NCI-H2227 treated with DMSO at 0.1 percent for 48 hours (cell line): ENCODE measurements at regions not wholly inside any gene's neighbourhood (a gene's known extent, or its start where the extent isn't known, plus 50 kb on each side); places are given as distances from the start of the nearest gene placed in this dataset.

Experiments used
- DNase-seq: peaks from one replicate; lab custom pipeline; 2025; lab: John Stamatoyannopoulos, UW

DNA sequence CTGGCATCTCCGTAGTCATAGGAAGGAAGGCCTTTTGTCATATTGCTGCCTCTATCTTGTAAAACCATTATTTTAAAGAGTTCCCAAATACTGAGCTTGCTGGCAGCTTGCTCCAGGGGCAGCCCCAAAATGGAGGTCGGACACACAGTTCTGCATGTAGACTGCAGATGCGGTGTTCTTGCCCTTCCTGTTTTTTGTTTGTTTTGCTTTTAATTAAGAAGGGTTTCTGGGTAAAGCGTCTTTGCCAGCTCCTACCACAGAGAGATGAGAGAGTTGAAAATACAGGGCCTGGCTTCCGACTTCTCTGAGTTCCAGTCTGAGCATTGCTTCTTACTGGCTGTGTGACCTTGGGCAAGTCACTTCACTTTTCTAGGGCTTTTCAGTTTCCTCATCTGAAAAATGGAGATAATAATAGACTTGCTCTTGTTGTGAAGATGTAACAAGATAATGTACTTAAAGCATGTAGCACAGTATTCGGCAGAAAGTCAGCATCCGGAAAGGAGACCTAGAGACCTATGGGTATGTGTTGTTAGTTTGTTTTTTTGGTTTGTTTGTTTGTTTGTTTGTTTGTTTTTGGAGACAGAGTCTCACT, 67.8 kb upstream of the GSE1 start:
- no peak for DNase-seq

DNA sequence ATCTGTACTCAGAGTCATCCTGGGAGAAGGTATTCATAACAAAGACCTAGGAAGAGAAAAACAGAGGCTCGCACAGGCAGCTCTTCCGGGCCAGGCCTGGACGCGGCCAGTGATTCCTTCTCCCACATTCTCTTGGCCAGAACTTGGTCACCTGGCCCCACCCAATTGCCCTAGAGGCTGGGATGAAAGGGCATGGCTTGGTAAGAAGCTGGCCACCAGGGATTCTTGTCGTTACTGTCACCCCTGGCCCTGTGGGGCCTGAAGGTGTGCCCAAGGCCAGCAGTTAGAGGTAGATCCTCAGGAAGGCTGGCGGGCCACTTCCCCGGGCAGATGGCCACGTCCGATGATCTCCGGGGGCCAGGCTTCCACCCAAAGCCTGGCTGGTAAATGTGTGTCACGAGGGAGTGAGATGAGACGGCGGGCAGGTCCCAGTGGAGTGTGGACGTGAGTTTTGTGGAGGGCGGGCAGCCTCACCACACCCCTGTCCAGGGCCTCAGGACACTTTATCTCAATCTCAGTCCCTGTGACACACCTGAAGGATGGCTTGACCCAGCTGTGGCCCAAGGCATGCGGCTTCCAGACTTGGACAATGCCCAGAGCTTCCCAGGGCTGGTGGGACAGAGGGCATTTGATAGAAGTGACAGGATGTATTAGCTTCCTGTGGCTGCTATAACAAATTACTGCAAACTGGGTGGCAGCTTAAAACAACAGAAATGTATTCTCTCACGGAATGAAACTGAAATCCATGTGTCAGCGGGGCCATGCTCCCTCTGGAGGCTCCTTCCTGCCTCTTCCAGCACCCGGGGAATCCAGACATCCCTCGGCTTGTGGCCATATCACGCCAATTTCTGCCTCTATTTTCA, 66.3 kb upstream of the GSE1 start:
- DNase-seq: no peak

DNA sequence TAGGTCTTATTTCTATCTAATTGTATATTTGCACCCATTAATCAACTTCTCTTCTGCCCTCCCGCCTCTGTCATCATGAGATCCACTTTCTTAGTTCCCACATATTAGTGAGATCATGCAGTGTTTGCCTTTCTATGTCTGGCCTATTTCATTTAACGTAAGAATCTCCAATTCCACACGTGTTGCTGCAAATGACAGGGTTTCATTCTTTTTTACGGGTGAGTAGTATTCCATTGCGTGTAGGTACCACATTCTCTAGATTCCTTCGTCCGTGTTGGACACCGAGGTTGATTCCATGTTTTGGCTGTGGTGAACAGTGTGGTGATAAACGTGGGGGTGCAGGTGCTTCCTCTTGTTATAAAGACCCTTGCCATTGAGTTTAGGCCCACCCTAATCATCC, 64.7 kb upstream of the GSE1 start:
- DNase-seq: no peak

DNA sequence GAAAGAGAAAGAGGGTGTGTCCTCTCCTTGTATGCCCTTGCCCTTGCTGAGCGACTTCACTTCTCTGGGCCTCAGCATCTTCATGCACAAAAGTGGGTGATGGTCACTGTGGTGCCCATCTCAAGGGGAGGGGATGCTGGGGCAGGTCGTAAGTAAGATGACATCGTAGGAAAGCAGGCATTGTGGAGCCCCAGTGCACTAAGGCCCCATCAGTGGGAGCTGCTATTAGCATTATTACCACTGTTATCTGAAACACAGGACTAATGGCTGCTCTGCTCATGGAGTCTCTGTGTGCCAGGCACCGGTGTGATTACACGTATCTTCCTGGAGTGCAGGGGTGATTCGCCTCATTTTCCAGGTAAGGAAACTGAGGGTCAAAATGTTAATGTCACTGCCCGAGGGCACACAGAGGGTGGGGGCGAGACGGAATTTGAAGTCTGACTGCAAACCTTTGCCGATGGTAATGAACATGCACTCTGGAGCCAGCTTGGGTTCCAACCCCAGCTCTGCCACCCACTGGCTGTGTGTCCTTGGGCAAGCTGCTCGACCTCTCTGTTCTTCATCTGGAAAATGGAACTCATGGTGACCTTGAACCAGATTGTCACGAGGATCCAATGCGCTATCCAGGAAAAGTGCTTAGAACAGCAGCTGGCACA, 63.2 kb upstream of the GSE1 start:
- no peak for DNase-seq

DNA sequence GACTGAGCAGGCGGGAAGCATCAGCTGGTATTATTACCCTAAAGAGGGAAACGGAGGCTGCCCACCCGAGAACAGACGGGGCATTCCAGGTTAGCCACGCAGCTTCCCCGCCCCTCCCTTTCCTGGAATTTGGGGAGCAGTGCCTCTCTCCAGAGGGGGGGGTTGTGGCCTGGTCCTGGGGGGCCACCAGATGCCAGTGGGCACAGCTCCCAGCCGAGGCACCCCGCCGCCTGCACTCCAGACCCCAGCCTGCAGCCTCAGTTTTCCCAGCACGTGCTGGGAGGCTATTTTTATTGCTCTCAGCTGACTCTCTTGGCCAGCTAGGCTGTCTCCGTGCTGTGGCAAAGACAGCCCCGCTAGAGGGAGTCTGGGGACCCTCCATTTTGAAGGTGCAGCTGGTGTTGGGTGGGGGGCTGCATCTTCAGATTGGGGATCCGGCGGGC, 62.7 kb upstream of the GSE1 start:
- DNase-seq: no peak

DNA sequence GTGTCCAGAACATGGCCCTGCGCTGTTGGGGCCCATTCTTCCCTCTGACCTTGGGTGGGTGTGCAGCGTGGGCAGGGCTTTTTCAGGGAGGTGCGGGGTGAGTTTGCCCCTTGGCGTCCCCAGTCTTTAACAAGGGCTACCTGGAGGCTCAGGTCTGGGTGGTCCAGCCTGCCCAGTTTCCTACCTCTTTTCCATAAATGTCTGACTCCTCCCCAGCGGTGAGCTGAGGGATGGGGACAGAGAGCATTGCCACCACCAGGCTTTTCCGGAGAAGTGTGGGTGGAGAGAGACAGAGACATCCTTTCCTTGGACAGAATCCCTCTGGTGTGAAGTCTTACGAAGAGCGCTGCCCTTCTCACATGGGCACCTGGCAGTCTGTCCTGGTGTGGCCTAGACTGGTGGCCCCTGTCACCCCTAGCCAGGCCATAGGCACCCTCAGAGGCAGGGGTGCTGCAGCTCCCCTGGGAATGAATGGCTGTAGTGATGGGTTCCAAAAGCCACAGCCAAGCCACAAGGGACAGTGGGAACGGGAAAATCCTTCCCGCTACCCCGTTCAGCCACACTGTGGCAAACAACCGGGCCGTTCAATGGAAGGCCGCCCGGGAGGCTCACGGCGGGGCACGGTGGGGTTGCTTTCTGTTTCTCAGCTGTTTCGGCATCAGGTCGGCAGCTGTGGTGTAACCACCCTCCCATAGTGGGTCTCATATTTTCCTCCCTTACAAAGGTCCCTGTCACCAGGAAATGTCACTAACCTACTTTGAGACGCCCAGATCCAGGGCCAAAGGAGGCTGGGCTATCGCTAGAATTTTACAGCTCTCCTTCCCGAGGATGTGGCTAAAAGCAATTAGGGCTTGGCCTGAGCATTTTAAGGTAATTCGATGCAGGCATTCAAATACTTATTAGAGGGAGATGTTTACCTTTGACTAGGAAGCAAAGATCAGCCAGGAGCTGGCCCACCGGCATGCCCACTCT, 61.9 kb upstream of the GSE1 start:
- no peak for DNase-seq

DNA sequence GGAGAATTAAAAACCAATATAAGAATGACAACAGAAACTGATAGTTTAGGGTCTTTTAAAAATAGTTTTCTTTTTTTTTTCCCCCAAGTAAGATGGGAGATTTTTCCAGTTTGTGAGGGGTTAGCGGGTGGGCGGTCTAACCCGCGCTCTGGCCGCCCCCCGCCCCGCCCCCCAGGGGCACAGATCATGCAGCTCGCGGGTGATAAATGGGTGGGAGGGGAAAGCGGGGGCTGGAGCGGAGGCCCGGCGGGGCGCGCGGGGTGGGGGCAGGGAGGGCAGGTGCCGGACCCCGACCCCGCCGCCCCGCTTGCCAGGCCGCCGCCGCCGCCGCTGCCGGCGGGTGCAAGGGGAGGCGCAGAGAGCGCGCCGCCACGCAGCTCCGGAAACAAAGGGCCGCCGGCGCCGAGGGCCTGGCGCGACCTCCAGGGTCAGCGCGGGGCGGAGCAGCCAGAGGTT, 60.1 kb upstream of the GSE1 start:
- no peak for DNase-seq

DNA sequence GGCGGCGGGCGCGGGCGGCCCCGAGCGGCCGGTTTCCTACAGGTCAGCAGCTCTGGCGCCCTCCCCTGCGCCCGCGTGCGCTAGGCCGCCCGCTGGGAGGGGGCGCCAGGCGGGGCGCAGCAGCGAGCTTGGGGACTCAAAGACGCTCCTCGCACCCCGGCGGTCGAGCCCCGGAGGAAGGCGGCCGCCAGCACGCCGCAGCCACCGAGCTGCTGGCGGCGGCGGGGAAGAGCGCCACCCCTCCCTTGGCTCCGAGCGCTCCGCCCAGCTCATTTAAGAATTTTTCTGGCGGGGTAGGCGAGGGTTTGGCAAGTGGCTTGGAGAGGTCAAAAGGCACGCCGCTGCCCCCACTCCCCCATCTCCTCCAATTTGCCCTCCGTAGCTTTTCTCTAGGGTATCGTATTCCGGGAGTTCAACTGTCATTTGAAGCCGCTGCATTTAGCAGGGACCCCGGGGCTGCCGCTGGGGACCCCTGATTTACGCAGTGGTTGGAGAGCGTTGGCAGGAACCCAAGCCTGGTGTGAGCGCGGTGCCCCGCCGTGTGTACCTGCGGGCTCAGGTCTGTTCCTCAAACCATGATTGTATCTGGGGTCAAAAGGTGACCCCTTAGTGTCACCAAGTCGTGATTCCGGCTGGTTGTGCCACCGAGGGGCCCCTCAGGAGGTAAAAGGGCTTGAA, 59.5 kb upstream of the GSE1 start:
- peak; percentile 6 for DNase-seq

DNA sequence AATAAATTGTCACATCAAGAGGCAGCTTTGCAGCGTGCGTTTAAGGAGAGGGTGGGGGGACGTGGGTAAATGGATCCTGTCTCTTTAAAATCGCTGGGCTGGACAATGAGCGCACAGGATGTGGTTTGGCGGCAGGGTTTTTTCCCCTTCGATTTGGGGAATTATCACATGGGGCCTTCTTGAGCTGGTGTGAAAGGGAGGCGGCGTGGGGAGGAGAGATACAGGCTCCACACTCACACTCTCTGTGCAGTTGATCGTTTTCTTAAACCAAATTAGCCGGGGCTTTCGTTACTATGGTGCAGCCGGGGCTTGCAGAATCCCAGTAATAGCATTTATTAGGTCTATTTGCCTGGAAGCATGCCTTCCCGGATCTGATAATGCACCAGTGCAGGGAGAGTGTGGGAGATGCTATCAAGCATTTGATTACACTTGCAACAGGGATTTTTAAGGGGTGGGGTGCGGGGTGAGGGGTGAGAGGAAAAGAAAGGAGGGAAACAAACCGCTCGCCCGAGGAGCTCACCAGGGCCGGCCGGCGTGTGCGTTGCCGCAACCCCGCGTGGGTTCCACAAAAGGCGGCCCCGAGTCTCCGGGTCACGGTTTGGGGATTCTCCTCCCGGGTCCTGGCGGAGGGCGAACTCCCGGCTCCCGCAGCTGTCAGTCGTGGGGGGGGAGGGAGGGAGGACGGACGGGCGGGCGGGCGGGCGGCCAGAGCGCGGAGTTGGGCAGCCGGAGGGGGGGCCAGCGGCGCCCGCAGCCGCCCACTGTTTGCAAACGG, 58.8 kb upstream of the GSE1 start:
- peak; percentile 33 for DNase-seq

DNA sequence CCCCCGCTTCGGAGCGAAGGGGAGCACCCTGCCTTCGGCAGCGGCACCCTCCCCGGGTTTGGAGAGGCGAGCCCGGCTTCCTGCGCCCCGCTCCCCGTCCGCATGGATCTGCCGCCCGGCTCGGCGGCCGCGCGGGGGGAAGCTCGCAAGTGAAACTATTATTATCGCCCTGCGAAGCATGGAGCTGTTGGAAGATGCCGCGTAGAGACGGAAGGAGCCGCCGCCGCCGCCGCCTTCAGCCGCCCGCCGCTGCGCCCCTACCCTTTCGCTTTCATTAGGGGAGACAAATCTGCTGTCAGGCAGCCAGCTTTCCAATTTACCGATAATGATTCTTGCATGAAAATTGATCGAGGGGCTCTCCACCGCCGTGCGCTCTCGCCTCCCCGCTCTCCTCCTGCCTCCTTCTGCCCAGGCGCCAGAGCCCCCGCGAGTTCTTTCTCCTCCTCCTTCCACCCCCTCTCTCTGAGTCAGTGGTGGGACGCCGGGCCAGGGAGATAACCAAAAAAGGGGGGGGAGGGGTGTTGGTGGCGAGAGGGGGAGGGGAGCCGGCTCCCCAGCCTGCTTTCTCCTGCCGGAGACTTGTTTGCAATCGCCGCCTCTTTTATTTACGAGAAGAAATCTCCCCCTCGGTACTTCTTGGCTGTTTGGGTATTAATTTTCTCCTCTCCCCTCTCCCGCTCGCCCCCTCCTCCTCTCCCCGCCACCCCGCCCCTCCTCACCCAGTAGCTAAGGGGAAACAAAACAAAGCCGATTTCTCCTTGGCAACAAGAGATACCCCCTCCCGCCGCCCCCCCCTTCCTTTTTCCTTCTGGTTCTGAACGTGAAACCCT, 58.0 kb upstream of the GSE1 start:
- DNase-seq: peak; percentile 50

DNA sequence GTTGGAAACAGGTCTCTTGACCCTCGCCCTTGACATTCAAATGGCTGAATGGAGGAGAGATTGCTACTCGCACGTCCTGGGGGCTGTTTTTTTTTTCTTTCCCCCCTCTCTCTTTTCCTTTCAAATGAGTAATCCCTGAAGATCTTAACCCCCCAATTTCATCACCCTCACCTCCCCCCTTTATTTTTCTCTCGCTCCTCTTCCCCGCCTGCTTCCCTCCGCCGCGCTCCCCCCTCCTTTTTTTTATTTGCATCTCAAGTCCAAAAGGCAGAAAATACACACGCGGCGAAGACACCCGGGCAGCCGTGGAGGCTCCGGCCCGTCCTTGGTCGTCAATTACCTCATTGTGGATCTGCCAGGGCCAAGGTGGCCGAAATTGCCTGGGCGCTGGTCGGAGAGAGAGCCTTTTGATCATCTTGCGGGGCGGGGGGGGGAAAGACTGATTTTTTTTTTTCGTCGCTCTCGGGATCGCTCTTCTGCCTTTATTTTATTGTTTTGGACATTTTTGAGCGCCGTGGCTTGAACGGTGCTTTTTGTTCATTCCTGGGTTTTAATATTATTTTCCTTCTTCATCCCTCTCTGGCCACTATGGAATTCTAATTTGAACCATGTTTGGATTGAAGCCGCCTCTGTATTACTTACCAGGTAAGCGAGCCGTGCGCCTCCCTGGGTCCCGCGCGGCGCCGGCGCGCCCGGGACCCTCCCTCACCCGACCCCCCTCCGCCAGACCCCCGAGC, 57.2 kb upstream of the GSE1 start:
- peak; percentile 39 for DNase-seq

DNA sequence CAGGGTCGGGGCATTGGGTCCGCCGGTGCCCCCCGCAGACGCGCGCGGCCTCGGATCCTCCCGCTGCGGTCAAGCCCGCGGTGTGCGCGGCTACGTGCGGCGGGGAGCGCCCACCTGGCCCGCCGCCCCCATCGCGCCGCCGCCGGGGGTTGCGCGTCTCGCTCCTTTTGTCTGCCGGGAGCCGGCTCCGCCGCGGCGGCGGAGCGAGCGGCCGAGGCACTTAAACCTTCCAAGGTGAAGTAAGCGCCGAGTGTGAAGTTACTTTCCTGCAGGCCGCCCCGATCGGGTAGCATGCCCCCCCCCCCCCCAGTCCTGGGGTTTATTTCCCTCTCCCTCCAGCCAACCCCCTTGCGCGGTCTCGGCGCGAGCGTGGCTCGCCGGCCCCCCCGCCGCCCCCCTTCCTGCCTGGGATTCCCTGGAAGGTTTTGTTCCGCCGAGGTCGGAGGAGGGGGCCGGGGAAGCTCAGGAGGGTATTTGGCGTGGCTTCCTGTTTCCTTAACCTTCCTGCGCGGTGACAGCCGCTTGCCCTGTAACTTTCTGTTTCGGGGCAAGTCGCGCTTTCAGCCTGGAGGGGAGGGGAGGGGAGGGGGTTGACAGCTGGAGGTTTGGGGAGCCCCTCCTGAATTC, 56.6 kb upstream of the GSE1 start:
- DNase-seq: no peak

DNA sequence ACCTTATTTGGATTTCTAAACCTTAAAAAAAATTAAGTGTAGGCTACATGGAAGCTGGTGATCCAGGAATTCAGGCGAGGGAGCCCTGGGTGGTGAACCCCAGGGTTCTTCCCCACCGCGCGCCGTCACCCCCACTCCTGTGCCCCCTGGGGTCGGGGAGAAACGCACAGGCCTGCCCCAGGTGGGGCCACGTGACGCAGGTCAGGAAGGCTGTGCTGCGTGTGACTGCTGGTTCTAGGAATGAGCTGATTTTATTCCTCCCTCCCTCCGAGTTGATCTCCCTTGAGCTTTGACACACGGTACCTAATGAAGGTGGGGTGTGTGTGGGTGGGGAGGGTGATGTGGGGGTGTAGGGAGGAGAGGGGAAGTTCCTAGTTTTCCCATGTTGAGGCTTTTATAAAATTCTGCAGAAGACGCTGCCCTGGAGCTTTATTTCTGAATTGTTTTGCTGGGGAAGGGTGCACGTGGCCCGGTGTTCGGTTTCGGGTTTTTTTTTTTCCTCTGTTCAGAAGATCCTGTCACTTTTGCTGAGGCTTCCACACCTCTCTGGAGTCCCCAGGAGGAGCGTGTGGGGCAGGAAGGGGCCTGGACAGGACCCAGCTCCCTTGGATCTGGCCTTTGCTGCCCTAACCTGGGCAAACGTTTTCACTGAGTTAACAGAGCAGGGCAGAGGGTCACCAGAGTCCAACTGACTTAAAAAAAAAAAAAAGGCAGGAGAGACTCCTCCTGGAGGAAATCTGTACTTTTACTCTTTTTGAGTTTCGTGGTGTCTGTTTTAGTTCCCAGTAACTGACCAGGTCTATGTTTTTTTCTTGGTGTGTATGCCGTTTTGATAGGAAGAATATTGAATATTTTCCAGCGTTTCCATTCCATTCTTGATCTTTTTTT, 55.8 kb upstream of the GSE1 start:
- DNase-seq: no peak

DNA sequence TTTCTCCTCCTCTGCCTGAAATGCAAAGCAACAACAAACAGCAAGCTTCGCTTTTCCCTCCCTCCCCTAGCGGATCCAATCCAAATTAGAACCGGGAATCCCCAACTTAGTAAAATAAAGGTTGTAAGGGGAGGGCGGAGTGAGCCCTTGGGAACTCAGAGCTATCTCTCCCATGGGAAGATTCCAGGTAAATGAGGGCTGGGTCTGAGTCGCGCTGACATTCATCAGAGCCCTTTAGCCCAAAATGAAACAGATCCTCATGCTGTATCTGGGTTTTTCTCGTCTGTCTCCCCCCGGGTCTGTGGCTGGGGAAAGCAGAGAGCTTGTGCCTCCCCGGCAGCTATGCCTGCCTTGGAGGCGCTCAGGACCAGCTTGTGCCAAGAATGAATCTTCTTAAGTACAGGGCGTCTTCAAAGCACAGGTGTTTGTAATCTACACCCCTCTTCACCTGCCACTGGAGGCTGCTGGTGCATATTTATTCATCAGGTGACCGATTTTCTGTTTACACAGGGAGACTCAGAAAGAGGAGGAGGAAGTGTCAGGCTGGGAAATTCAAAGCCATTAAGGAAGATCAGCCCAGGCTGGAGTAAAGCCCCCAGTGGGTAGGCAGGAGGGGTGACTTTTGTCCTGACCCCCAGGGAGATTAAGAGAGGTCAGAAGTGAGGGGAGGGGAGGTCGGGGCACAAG, 55.0 kb upstream of the GSE1 start:
- DNase-seq: no peak

DNA sequence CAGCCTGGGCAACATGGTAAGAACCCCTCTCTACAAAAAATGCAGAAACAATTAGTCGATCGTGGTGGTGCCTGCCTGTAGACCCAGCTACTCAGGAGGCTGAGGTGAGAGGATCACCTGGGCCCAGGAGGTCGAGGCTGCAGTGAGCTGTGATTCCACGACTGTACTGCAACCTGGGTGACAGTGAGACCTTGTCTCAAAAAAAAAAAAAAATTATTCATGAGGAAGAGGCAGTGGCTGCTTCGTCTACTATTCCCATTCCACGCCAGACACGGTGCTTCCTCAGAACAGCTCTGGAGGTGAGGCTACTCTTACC, 52.2 kb upstream of the GSE1 start:
- DNase-seq: no peak

DNA sequence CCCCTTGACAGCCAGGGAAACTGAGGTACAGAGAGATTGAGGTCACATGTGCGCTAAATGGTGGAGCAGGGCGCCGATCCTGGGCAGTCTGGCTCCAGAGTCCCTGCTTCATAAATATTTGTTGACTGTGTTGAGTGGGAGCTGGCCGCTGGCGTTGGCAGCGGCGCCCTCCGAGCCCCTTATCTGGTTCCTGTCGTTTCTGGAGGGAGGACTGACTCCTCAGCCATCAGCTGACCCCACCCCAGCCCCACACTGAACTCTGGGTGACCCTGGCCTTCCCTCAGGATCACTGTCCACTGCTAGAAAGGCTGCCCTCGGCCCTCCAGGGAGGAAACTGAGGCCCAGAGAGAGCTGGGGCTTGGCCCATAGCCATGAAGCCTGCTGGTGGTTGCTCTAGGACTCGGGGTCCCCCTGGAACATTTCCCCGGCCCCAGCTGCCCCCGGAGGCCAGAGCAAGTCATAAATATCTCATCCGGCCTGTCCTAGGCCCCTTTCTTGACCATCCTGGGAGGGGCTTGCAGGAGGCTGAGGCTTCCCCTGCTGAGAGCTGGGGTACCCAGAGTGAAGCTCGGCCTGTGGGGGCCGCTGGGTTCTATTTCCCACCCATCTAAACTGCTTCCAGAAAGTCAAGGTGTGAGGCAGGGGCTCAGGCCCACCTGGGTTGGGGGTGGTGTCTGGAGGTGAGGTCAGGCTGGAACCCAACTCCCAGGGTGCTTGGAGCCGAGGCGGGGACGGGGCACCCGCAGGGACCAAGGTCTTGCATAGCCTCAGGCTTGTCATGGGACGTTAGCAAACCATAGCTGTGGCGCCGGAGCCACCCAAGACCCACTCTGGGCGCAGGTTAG, 51.7 kb upstream of the GSE1 start:
- DNase-seq: no peak
